Inflammatory macrophage (primary cell): ENCODE measurements at regions not wholly inside any gene's neighbourhood (a gene's known extent, or its start where the extent isn't known, plus 50 kb on each side); places are given as distances from the start of the nearest gene placed in this dataset.

Experiments used
- DNase-seq, 2 donors: peaks; one replicate each; pipeline ENCODE4 v3.0.0-alpha.2; 2020 to 2022

DNA sequence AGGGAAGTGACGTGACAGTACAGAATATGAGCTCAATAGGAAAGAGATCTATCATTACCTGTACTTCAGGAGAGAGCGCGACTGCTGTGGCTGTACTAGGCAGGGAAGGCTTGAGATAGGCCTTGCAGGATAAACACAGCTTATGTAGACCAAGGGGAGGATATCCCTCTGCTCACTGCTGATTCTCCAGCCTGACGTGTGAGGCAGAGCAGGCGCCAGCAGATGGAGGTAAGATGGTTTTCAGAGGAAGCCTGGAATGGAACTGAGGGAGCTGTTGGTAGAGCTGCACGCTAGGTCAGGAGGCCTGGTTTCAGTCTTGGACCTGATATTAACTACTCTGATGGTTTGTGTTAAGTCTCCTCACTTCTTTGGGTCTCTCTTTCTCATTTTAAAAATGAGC lies 291.4 kb downstream of the YTHDC2 start:
- no peak for DNase-seq

DNA sequence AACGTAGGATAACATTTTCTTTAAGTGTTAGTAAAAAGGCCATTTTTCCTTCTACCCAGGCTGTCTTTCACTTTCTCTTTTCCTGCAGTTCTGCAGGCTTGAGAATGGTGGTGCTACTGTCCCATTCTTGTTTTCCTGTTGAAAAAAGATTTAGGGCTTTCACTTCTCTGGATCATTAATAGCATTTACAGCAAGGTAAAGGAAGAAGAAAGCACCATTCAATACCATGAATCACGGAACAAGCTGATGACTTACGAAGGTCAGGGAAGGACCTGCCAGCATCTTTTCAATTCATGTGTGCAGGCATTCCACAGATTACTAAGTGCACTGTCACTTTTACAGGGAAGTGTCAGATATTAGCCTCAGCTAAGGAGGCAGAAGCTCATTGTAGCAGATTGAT lies 292.8 kb downstream of the YTHDC2 start:
- no peak for DNase-seq

DNA sequence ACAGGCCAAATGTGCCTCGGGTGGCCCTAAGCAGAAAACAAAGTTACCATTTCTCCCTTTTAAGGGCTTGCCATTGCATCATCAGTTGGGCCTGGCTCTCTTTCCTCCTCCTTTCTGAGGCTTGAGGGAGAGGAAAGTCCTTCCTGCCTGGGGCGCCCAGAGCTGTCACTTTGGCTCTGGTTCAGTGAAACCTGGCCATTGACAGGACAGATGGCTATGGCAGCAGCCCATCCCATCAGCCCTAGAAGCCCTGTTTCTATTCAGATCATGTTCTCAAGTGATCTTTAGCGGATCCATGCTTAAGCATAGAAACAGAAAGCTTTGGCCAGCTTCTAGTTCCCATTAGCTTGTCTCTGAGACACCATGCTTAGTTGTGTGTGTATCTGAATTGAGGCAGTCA lies 293.4 kb downstream of the YTHDC2 start:
- no peak for DNase-seq

DNA sequence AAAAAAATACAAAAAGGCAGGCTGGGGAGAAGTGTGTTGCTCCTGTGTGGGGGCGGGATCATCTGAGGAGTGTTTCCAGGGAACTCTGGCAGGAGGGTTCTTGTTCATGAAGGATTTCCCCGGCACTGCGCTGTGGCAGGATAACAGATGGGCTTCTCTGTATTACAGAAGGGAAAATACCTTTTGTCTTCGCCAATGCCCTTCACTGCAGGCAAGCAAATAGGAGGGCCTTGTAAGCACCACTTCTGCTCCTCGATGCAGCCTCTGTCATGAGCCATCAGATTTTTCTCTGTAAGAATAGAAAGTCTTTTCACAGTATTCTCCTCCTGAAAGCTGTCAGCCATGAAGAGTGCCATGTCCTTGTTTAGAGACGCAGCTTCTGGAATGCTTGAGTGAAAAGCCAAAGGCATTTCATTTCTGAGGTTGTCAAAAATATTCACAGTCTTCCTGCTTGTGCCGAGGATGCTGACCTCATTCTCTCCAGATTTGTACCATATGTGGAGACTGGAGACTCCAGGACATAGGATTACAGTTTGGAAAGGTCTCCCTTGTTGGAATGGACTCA lies 294.0 kb downstream of the YTHDC2 start:
- DNase-seq = no peak

DNA sequence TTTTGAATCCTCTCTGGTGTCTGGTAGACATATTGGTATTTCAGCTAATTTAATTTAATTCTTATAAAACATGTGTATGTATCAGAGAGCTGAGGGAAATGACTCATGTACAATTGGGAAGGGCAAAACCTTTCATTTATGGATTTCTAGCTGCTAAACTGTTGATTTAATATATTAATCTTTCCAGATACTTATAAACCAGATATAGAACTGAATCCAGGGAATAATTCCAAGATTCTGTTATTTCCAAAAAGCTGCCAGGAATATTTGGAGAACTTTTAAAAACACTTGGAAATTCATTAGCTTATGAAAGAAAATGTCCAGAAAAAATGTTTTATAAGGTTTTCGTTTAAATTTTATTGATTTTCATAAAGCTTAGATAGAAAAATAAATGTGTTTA lies 295.5 kb downstream of the YTHDC2 start:
- DNase-seq = no peak

DNA sequence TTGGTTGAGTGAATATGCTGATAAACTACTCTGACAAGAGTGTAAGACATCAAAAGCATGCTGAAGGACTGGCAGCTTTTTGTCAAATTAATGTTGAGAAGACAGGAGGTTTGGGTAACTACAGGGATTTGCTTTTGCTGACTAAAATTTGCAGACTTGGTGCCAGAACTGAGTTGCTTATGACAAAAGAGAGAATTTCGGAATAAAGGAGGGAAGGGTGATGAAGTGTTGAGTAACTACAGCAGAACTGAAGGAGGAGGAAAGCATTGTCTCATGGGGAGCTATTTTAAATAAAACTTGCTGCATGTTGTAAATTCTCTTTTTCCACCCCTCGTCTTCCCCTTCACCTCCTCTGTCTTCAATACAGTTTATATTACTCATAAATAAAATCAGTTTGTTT lies 296.1 kb downstream of the YTHDC2 start:
- DNase-seq = no peak

DNA sequence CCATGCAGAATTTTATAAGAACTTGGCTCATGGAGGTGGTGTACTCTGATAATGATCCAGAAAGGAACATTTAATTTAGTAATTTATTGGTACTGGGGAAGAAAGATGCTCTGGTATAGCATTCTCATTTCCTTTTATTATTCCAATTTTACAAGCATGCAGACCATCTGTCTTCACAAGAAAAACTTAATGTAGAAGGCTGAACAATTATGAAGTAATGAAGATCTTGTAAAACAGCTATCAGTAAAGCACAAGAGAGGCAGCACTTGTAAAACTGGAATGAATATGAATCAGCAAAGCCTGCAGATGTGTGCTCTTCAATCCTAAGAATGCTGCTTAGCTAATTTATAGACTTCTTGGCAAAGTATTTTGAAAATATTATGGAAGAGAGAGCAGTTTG lies 300.0 kb downstream of the YTHDC2 start:
- no peak for DNase-seq

DNA sequence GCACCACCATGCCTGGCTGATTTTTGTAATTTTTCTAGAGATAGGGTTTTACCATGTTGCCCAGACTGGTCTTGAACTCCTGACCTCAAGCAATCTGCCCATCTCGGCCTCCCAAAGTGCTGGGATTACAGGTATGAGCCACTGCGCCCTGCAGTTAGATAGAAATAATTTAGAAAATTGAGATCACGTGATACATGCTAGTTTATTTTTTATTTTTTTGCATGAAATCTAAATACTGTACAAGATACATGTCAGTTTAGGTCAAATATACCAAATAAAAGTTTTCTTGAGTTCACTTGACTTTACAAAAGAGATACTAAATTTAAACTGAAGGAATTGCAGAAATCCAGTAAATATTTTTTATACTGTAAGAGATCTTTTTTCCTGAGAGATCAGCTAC lies 304.2 kb downstream of the YTHDC2 start:
- DNase-seq = no peak

DNA sequence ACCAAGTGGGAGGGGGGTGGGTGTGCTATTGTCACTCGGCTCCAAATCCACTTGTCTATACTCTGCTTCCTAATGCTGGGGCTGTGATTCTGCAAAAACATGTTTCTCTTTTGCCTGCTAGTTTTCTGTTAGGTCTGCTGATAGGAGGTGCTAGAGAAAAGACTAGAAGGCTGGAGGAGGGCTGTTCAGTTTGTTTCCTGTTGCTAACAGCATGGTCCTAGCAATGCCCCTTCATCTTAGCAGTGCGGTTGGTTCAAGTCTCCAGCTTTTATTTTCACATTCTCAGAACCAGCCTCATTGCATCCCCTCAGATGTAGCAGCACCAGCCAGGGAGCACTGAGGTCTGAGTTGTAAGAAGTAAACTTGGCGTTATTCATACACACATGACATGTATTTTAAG lies 310.2 kb downstream of the YTHDC2 start:
- DNase-seq = no peak

DNA sequence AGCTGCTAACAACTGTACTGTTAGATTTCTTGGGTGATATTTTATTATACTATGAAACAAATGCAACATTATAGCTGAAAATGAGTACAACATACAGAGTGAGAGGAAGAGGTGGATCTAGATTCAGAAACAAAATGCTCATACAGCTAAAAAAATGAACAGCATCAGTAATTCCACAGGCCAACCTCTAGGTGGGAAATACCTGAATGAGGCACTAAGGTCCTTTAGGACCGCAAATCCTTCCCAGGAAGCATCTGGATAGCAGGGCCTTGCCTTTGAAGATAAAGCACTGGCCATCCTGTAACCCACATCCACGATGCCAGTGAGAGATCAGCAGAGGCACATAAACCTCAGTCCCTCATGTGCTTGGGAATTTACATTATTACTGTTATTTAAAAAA lies 310.8 kb downstream of the YTHDC2 start:
- no peak for DNase-seq

DNA sequence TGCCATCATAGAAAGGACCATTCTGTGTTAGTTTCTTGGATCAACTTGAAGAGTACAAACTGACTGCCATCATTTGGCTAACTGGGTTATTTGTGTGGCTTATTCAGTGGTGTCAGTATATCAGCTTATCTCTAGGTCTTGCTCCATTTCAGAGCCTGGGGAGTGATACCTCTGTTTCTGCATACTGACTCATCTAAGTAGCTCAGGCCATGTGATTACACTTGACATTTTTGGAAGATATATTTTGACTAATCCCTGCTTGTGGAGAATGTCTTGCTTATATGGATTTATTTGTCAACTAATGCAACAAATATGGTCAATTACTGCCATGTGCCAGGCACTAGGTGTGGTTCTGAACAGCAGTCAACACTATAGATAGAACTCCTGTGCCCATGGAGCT lies 311.7 kb downstream of the YTHDC2 start:
- no peak for DNase-seq

DNA sequence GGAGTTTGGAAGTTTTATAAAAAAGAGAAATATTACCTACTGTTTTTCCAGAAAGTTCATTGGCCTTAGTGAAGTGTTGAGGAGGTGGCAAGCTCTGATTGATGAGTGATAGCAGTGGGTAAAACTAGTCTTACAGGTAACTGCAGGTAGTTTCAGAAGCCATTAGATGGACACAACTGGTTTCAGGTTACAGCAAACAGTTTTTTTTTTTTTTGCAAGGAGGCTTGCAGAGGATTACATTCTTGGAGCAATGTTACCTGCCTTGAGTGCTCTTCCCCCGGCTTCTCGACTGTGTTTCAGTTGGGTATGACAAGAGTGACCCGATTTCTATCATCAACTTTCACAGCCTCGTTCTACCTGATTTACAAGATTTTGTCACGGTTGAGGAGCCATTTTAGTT lies 333.4 kb downstream of the YTHDC2 start:
- DNase-seq = no peak

DNA sequence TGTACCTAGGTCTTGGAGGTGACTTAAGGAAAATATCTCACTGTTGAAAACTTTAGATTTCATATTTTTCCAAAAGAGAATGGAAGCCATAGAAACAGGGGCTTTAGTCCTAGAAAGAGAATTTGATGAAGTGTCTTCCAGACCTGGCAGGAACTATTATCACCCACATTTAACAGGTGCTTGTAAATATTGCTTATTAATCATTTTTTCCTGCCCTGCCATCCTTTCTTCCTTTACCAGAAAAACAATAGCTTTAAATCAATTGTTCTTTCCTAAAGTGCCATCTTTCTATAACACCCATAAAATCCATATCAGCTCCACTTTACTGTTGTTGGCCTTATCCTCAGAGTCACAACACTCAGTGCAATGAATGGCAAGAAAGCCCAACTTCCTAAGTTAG lies 350.9 kb downstream of the YTHDC2 start:
- no peak for DNase-seq

DNA sequence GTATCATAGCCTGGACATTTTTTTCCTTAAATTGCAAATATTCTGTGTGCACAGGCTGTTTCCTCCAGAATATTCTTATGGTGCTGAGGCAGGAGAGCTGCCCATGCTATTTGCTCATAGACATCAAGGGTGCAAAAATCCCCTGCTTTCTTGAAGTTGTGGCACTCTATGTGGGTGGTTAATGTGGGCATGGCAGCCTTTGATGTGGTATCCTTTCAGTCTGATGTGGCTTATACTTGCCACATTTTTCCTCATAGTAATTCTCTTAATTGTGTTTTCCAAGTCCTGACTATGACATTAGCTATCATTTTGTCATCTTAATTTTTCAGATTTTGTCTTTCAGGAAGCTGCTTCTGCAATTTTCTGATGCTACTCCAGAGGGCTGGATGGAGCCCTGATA lies 353.3 kb downstream of the YTHDC2 start:
- no peak for DNase-seq

DNA sequence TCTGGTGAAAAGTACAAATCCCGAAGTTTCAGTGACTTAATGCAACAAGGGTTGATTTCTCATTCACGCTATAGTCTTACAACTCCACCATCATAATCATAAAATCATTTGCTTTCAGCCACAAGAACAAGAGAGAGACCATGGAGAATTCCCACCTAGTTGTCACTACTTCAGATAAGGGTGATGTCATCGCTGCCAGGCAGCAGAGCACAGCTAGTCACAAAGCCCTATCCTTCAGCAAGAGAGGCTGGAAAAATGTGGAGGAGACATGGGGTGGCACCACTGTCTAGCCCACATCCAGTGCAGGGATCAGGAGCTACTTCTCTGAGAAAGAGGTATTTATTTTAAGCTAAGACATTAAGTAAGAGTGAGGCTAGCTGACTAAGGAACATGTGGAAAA lies 356.1 kb downstream of the YTHDC2 start:
- no peak for DNase-seq

DNA sequence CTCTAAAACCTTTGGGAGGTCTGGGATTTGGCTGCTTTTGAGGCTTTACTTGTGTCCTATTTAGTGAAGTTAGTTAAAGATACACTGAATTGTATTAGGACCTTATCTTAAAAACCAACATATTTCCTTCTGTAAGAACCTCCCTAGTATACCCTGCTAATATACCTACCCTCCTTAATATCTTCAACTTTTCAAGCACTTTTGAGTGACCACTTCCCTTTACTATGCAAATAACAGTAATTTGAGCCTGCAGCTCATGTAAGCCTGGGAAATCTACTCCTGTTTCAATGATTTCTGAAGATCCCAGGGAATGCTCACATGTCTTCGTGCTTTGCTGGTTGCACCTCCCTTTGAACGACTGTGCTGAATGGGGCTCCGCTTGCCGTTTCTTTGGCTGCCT lies 358.5 kb downstream of the YTHDC2 start:
- DNase-seq = no peak

DNA sequence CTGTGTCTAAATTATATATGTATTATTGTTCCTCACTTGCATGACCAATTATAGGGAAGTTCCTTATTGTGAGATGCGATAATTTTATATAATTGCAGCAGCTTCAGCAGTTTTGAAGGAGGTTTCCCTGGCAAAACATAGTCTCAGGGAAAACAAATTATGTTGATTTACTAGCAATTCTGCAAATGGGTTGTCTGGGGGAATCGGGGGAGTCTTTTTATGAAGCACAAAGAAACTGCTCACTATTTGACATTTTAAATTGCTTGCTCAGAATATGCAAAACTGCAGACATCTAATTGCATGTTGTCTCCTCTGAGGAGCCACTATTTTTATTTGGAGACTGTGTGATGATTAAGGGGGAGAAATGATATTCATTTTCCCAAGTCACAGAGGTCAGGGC lies 361.6 kb downstream of the YTHDC2 start:
- DNase-seq = no peak

DNA sequence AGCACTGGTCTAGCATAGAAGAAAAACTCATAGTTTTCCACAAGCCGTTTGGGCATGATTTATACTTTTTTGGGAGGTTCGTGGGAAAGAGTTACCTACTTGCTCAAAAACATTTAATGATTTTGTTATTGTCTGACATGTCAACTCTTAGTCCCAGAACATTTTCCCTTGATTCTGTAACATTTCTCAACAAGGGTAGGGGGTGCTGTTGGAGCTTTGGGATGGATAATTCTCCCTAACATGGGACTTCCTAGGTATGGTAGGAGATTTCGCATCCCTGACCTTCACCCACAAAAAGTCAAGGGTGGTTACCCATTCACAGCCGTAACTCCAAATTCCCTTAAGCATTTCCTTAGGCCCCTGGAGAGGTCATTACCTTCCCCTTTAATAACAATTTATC lies 378.0 kb downstream of the YTHDC2 start:
- no peak for DNase-seq

DNA sequence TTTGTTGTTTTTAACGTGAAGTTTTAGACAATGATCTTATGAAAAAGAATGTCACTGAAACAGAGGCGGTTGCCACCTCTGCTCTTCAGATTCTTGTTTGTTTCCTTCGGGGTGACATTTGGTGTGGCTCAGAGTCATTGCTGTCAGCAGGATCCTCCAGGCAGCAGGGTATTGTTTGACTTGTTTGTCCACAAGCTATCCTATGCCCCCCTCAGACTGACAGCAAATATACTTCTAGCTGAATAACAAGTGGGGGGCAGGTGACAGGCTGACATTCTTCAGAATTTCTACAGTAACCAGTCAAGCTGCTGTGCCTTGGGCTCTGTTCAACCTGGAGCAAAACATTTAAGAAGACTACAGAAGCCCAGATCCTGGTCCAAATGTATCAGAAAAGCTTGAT lies 383.3 kb downstream of the YTHDC2 start:
- DNase-seq = no peak

DNA sequence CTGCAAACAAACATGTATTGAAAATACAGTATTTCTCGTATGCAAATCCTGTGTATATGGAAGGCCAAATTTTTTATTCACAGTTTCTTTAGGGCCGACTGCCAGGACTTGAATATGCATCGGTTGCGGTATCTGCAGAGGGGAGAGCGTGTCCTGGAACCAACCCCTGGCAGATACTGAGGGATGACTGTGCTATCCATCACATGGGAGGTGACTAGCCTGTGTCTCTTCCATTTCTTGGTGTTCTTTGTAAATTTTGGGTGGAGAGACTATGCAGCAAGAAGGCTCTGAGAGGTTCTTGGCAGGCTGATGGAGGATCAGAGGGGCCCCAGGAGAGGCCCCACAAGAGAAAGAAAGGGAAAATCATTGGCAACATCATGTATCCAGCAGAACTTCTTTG lies 384.3 kb downstream of the YTHDC2 start:
- DNase-seq = no peak

DNA sequence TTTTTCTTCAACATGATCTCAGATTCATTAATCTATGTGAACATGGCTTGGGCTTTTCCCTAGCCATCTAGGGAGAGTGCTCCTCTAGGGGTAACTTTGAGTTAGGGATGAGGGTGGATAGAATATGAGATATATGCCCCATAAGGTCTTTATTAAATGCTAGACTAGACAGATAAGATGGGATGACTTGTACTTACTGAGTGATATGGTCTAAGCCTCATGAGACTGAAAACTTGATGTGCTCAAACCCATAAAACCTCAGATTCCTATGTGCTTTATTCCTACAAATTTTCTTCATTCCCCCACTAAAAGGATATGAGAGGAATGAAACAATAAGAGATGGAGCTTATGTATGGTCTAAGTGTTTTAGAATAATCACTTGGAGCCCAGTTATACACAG lies 386.6 kb downstream of the YTHDC2 start:
- DNase-seq = no peak

DNA sequence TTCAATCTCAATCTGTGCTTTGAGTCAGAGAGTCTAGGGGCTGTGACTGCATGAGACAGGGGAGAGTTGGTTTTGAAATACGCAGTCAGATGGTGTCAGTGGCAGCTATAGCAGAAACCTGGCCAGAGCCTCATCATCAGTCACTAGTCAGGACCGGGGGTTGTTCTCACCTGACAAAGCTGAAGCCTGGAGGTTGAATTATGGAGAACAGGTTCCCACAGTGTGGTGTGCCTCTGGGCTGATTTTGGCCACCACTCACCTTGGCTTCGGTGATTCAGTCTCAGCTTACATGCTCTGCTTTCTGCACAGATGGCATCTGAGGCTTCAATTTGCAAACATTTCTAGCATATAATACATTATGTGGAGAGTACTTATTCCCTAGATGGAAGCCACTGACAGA lies 387.3 kb downstream of the YTHDC2 start:
- DNase-seq = no peak

DNA sequence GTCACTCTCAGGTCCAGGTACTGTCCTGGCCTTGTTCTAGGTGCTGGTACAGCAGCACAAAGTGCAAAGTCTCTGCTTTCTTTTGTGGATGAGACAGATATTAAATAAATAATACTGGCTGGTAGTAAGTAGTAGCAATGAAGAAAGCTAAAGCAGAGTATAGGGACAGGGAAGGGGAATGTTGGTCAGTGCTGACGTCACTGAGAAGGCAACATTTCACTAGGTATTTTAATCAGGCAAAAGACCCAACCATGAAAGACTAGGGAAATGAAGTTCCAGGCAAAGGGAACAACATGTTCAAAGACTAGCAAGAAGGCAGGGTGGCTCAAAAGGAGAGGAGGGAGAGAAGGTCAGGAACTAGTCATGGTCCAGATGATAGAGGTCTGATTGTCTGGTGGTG lies 388.2 kb downstream of the YTHDC2 start:
- DNase-seq = no peak

DNA sequence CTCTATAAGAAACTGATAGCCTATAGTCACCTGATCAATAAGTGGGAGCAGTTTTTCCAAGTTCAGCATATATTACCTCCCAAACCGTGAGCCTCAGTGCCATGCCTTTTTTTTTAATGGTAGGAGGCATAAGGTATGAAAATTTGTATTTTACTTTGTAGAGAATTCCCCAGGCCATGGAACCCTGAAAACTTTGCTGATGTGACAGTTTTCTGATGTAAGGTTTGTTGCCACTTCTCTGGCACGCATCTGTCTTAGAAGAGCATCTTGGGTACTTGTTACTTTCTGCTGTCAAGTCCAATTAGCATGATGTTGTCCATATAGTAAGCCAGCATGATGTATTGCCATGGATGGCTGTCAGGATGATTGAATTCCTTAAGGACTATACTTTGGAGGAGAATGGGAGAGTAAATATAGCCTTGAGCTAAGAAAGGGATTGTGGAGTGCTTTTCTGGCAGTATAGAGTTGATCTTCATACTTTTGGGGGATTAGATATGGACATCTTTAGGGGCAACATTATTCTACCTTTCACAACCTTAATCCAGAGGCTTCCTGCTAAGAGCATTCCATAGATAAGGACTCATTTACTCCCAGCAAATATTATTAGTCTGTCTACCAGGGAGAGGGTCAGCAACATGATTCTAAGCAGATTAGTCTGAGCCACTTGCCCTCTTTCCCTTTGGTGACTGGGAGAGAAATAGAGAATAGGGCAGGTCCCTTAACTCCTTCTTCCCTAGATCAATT lies 389.6 kb downstream of the YTHDC2 start:
- no peak for DNase-seq

DNA sequence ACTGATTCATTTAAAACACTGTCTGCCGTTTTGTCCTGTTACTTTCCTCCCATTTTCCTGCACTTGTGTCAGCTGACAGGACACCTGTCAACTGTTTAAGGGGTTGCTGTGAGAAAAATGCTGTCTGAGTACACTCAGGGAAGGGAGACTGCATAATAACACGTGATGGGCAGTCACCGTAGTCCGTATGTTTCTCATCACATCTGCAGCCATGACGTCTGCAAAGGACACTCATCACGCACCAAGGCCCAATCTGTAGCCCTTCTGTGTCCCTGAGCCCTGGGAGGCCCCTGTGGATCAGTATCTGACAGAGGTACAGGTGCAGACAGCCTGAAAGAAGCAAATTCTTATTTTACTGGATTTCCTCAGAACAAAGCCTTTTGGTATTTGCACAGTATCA lies 396.3 kb downstream of the YTHDC2 start:
- DNase-seq = no peak
